ENCODE measurements at regions not wholly inside any gene's neighbourhood (a gene's known extent, or its start where the extent isn't known, plus 50 kb on each side); places are given as distances from the start of the nearest gene placed in this dataset.

DNA sequence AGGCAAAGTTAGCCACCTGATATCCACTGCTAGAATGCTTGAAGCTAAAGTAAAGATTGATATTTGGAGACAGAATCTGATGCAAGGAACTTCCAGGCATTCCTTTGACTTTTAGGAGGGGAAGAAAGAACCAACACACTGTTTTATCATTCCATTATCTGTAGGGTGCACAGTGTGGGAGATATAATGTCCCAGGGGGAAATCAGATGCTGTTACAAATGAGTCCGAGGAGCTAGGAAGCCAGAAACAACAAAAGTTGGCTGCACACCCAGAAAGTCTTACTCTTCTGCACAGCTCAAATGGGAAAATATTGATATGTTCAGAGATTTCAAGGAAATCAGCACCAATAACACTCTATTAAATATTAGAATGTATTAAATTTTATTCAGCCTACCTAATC lies 113.6 kb upstream of the ROBO1 start:
- Histone ChIP-seq H3K9ac (ENCODE audit: low read depth, low read length) (no peak overlapping the region), H3K4me1 (ENCODE audit: insufficient read depth, low read length) (no peaks in the 10 kb centered on the region), H3K27me3 (ENCODE audit: insufficient read depth, low read length) (no peaks in the 10 kb centered on the region), H3K4me3 (ENCODE audit: low read length) (no peak overlapping the region), H3K27ac (ENCODE audit: low read depth, low read length) (no peak overlapping the region), H3K9me3 (ENCODE audit: insufficient read depth, low read depth, low read length) (peaks cover 9% of the 10 kb centered on the region), H3K36me3 (ENCODE audit: insufficient read depth, low read length) (no peaks in the 10 kb centered on the region)
- WGBS = 89% methylated on average over 1 of the region's 1 CpG

DNA sequence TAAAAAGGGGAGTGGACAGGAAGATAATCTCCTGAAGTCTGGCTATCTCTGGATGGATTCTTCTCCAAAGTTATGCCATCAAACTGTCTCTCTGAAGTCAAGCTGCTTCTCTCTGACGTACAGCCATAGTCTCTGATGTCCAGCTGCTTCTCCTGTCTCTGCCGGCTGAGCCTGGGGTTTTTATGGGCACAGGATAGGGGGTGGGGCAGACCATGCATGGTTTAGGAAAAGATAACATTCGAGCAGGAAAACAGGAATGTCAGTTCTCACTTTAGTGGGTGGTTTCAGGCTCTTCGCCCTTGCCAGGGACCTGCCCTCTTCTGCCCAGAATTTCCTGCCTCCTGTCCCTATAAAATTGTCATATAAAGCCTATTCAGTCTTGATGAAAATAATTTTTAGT lies 110.9 kb upstream of the ROBO1 start:
- Histone ChIP-seq H3K9me3 (ENCODE audit: insufficient read depth, low read depth, low read length) (peaks cover 9% of the 10 kb centered on the region), H3K4me3 (ENCODE audit: low read length) (no peak overlapping the region), H3K9ac (ENCODE audit: low read depth, low read length) (no peak overlapping the region), H3K27me3 (ENCODE audit: insufficient read depth, low read length) (no peaks in the 10 kb centered on the region), H3K36me3 (ENCODE audit: insufficient read depth, low read length) (no peaks in the 10 kb centered on the region), H3K4me1 (ENCODE audit: insufficient read depth, low read length) (no peaks in the 10 kb centered on the region), H3K27ac (ENCODE audit: low read depth, low read length) (no peak overlapping the region)
- 87% methylated on average over 4 of the region's 4 CpGs for WGBS

DNA sequence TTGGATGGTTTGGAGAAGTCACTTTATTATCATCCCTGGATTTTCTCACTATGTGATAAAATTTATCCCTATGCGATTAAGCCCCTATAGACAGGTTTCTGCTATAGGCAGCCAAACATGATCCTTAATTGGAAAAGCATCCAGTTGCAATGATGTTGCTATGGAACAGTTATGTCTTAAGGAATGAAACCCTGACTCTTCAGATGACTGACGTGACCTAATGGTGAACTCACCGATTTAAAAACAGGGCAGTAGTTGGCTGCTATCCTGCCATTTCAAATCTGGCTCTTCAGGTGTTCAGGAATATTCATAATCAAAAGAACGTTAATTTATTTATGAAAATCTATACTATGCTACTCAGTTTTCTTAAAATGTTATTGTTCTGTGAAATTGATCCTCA lies 106.8 kb upstream of the ROBO1 start:
- no peak overlapping the region for H3K4me3 ChIP-seq (ENCODE audit: low read length)
- peaks cover 9% of the 10 kb centered on the region for H3K9me3 ChIP-seq (ENCODE audit: insufficient read depth, low read depth, low read length)
- H3K27ac ChIP-seq (ENCODE audit: low read depth, low read length) = no peak overlapping the region
- no peak overlapping the region for H3K9ac ChIP-seq (ENCODE audit: low read depth, low read length)
- no peaks in the 10 kb centered on the region for H3K27me3 ChIP-seq (ENCODE audit: insufficient read depth, low read length)
- peaks cover 4% of the 10 kb centered on the region; the same call in 1 of the 2 replicates for H3K4me1 ChIP-seq (ENCODE audit: insufficient read depth, low read length)
- no peaks in the 10 kb centered on the region for H3K36me3 ChIP-seq (ENCODE audit: insufficient read depth, low read length)
- 95% methylated on average over 3 of the region's 4 CpGs for WGBS

DNA sequence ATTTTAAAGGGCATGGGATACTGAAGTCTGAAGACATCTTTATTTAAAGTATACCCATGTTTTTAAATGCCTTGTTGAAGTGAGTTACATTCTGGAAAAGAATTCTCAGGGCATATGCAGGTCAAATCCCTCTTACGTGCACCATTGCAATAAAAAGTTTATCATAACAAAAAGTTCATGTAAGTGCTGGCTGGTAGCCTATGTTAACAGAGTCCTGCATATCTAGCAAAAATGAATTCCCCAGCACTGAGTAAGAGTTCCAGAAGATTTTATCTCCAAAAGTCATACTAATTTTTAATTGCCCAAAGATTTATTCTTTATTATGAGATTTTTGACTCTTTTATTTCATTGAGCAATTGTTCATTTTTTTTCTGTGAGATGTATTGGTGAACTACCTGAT lies 104.7 kb upstream of the ROBO1 start:
- H3K36me3 ChIP-seq (ENCODE audit: insufficient read depth, low read length) = no peaks in the 10 kb centered on the region
- no peaks in the 10 kb centered on the region for H3K9me3 ChIP-seq (ENCODE audit: insufficient read depth, low read depth, low read length)
- no peak overlapping the region for H3K27ac ChIP-seq (ENCODE audit: low read depth, low read length)
- H3K4me3 ChIP-seq (ENCODE audit: low read length) = no peak overlapping the region
- peaks cover 4% of the 10 kb centered on the region; the same call in 1 of the 2 replicates for H3K4me1 ChIP-seq (ENCODE audit: insufficient read depth, low read length)
- 100% methylated on average over 1 of the region's 1 CpG for WGBS
- no peaks in the 10 kb centered on the region for H3K27me3 ChIP-seq (ENCODE audit: insufficient read depth, low read length)
- no peak overlapping the region for H3K9ac ChIP-seq (ENCODE audit: low read depth, low read length)

GRCh38 chr3:79871656-79872055 lies 103.9 kb upstream of the ROBO1 start:
- H3K27me3 ChIP-seq (ENCODE audit: insufficient read depth, low read length) = no peaks in the 10 kb centered on the region
- no peak overlapping the region for H3K27ac ChIP-seq (ENCODE audit: low read depth, low read length)
- peaks cover 4% of the 10 kb centered on the region; the same call in 1 of the 2 replicates for H3K4me1 ChIP-seq (ENCODE audit: insufficient read depth, low read length)
- no peaks in the 10 kb centered on the region for H3K36me3 ChIP-seq (ENCODE audit: insufficient read depth, low read length)
- no peak overlapping the region for H3K9ac ChIP-seq (ENCODE audit: low read depth, low read length)
- 100% methylated on average over 1 of the region's 1 CpG for WGBS
- no peaks in the 10 kb centered on the region for H3K9me3 ChIP-seq (ENCODE audit: insufficient read depth, low read depth, low read length)
- H3K4me3 ChIP-seq (ENCODE audit: low read length) = no peak overlapping the region

- Histone ChIP-seq H3K27me3 (ENCODE audit: insufficient read depth, low read length) (no peaks in the 10 kb centered on the region), H3K4me1 (ENCODE audit: insufficient read depth, low read length) (peaks cover 4% of the 10 kb centered on the region; the same call in 1 of the 2 replicates), H3K9me3 (ENCODE audit: insufficient read depth, low read depth, low read length) (no peaks in the 10 kb centered on the region), H3K9ac (ENCODE audit: low read depth, low read length) (no peak overlapping the region), H3K36me3 (ENCODE audit: insufficient read depth, low read length) (no peaks in the 10 kb centered on the region), H3K4me3 (ENCODE audit: low read length) (no peak overlapping the region), H3K27ac (ENCODE audit: low read depth, low read length) (no peak overlapping the region)
Observed at GRCh38 chr3:79870313-79870620, 102.5 kb upstream of the ROBO1 start.

DNA sequence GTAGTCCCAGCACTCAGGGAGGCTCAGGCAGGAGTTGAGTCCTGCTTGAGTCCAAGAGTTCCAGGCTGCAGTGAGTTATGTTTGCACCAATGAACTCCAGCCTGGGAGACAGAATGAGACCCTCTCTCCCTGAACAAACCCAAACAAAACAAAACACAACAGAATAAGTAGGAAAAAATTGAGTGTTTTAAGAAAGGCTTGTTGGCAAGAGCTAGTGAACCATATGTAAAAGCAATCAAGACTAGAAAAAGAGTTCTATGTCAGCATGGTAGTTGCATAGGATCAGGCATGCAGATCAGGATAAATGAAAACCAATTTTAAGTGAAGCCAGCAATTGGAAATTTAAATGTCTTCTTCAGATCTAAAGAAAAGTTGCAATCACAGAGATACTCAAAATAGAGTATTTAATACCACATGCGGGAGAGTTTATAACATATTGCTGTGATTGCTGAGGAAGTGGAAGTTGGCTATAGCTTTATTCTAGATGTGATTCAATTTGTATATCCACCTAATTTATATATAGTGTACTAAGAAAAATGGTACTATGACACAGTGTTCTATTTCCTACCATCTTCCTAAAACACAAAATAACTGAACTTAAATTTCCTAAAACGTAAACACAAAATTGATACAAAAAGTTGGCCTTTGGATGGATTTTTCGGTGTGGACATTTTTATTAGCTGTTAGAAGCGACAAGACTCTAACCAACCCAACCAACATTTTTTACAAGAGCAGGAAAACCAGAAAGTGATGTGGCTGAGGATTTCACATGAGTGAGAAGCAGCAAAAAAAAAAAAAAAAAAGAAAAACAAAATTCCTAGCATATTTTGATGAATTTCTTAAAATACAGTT lies 101.9 kb upstream of the ROBO1 start:
- Histone ChIP-seq H3K27me3 (ENCODE audit: insufficient read depth, low read length) (no peaks in the 10 kb centered on the region), H3K4me3 (ENCODE audit: low read length) (no peak overlapping the region), H3K27ac (ENCODE audit: low read depth, low read length) (no peak overlapping the region), H3K9me3 (ENCODE audit: insufficient read depth, low read depth, low read length) (no peaks in the 10 kb centered on the region), H3K9ac (ENCODE audit: low read depth, low read length) (no peak overlapping the region), H3K36me3 (ENCODE audit: insufficient read depth, low read length) (no peaks in the 10 kb centered on the region), H3K4me1 (ENCODE audit: insufficient read depth, low read length) (peaks cover 4% of the 10 kb centered on the region; the same call in 1 of the 2 replicates)
- WGBS = 93% methylated on average over 2 of the region's 4 CpGs

DNA sequence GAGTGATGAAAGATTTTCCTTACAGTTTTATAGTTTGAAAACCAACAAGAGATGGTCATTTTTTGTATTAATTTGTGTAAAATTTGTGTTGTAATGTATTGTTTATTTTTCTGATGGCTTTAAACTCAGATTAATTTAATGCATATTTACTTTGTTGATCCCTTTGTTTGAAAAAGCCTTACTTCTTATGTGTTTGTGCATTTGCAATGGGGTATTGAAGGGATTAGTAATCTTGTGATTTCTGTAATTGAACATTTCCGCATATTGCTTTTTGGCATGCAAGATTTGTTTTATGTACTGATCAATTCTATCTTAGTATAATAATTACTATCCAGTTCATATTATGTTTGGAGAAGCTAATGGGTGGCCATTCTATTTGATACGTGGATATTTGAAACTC lies 98.4 kb upstream of the ROBO1 start:
- H3K9ac ChIP-seq (ENCODE audit: low read depth, low read length) = no peak overlapping the region
- WGBS = 100% methylated on average over 1 of the region's 2 CpGs
- H3K4me3 ChIP-seq (ENCODE audit: low read length) = no peak overlapping the region
- H3K9me3 ChIP-seq (ENCODE audit: insufficient read depth, low read depth, low read length) = no peaks in the 10 kb centered on the region
- H3K4me1 ChIP-seq (ENCODE audit: insufficient read depth, low read length) = peaks cover 2% of the 10 kb centered on the region; the same call in 1 of the 2 replicates
- no peaks in the 10 kb centered on the region for H3K27me3 ChIP-seq (ENCODE audit: insufficient read depth, low read length)
- H3K27ac ChIP-seq (ENCODE audit: low read depth, low read length) = no peak overlapping the region
- H3K36me3 ChIP-seq (ENCODE audit: insufficient read depth, low read length) = no peaks in the 10 kb centered on the region

- Histone ChIP-seq H3K27ac (ENCODE audit: low read depth, low read length) (no peak overlapping the region), H3K36me3 (ENCODE audit: insufficient read depth, low read length) (no peaks in the 10 kb centered on the region)
Observed at GRCh38 chr3:79864077-79864476, 96.3 kb upstream of the ROBO1 start.

DNA sequence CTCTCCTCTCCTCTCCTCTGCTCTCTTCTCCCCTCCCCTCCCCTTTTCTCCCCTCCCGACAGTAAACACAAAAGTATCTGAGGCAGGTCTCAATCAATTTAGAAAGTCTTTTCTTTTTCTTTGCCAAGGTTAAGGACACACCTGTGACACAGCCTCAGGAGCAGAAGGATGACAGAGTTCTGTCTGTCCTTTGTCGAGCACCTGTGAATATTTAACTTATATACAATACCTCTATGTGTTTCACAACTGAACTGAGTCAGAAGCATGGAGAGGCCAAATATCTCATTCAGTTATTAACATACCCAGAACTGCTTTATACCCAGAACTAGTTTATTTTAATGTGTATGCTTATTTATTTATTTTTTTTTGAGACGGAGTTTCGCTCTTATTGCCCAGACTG lies 81.1 kb upstream of the ROBO1 start:
- Histone ChIP-seq H3K4me1 (ENCODE audit: insufficient read depth, low read length) (no peaks in the 10 kb centered on the region), H3K9me3 (ENCODE audit: insufficient read depth, low read depth, low read length) (no peaks in the 10 kb centered on the region), H3K36me3 (ENCODE audit: insufficient read depth, low read length) (no peaks in the 10 kb centered on the region)

More at GRCh38 chr3:79864077-79864476, 96.3 kb upstream of the ROBO1 start:
- no peaks in the 10 kb centered on the region for H3K9me3 ChIP-seq (ENCODE audit: insufficient read depth, low read depth, low read length)
- no peak overlapping the region for H3K9ac ChIP-seq (ENCODE audit: low read depth, low read length)
- no peaks in the 10 kb centered on the region for H3K4me1 ChIP-seq (ENCODE audit: insufficient read depth, low read length)
- no peak overlapping the region for H3K4me3 ChIP-seq (ENCODE audit: low read length)
- no peaks in the 10 kb centered on the region for H3K27me3 ChIP-seq (ENCODE audit: insufficient read depth, low read length)

GRCh38 chr3:79847928-79848327 lies 80.1 kb upstream of the ROBO1 start:
- no peaks in the 10 kb centered on the region for H3K9me3 ChIP-seq (ENCODE audit: insufficient read depth, low read depth, low read length)
- H3K4me1 ChIP-seq (ENCODE audit: insufficient read depth, low read length) = no peaks in the 10 kb centered on the region
- H3K27ac ChIP-seq (ENCODE audit: low read depth, low read length) = no peak overlapping the region
- H3K9ac ChIP-seq (ENCODE audit: low read depth, low read length) = no peak overlapping the region
- no peak overlapping the region for H3K4me3 ChIP-seq (ENCODE audit: low read length)
- 100% methylated on average over 2 of the region's 3 CpGs for WGBS
- no peaks in the 10 kb centered on the region for H3K36me3 ChIP-seq (ENCODE audit: insufficient read depth, low read length)
- no peaks in the 10 kb centered on the region for H3K27me3 ChIP-seq (ENCODE audit: insufficient read depth, low read length)

More for the DNA sequence above, 81.1 kb upstream of the ROBO1 start:
- H3K27ac ChIP-seq (ENCODE audit: low read depth, low read length) = no peak overlapping the region
- no peaks in the 10 kb centered on the region for H3K27me3 ChIP-seq (ENCODE audit: insufficient read depth, low read length)
- H3K4me3 ChIP-seq (ENCODE audit: low read length) = no peak overlapping the region
- H3K9ac ChIP-seq (ENCODE audit: low read depth, low read length) = no peak overlapping the region
- 91% methylated on average over 4 of the region's 4 CpGs for WGBS

All from HUES64 (cell line).